ENCODE measurements at regions not wholly inside any gene's neighbourhood (a gene's known extent, or its start where the extent isn't known, plus 50 kb on each side); places are given as distances from the start of the nearest gene placed in this dataset.

DNA sequence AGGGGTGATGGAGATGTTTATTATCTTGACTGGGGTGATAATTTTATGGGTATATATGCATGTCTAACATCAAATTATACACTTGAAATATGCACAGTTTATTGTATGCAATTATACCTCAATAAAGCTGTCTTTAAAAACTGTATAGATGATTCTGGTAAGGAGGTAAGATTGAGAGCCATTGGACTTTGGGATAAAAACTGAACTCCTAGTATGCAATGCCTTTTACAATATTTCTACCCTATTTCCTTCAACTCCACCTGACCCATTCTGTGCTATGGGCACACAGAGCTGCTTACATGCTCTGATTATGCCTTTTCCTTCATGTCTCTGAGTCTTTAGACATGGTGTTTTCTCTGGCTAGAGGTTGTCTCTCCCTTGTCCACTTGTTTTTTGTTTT, 63.9 kb upstream of the UGP2 start:
- TF ChIP-seq POLR2A (IDR thresholded peaks at IDR 0.05; ENCODE audit: low read depth, low read length) (no peak), POLR2AphosphoS5 (IDR thresholded peaks at IDR 0.05; ENCODE audit: low read depth, low read length) (no peak)

Measured in GM12891 (cell line).